Stimulated activated naive CD8-positive, alpha-beta T cell treated with anti-CD3 and anti-CD28 coated beads, Interleukin-15, Interleukin-2, amounts not matched to agents 100 ng/mL and 50 ng/mL, for 24 hours (primary cell): ENCODE measurements at regions not wholly inside any gene's neighbourhood (a gene's known extent, or its start where the extent isn't known, plus 50 kb on each side); places are given as distances from the start of the nearest gene placed in this dataset.

ENCODE experiments used
- H3K27ac Mint-ChIP-seq: one replicate; pipeline ENCODE4 v1.8.0; 2021; ENCODE audit warnings: mild to moderate bottlenecking, mixed read lengths
- H3K27me3 Mint-ChIP-seq: one replicate; pipeline ENCODE4 v1.8.0; 2021; ENCODE audit warnings: mixed read lengths
- H3K36me3 Mint-ChIP-seq: one replicate; pipeline ENCODE4 v1.8.0; 2021; ENCODE audit warnings: low read depth, mixed read lengths
- H3K4me1 Mint-ChIP-seq: one replicate; pipeline ENCODE4 v1.8.0; 2021; ENCODE audit warnings: low read depth, mixed read lengths
- H3K4me3 Mint-ChIP-seq: one replicate; pipeline ENCODE4 v1.8.0; 2021; ENCODE audit warnings: mild to moderate bottlenecking, mixed read lengths
- H3K9me3 Mint-ChIP-seq: one replicate; pipeline ENCODE4 v1.8.0; 2021; ENCODE audit warnings: mixed read lengths

DNA sequence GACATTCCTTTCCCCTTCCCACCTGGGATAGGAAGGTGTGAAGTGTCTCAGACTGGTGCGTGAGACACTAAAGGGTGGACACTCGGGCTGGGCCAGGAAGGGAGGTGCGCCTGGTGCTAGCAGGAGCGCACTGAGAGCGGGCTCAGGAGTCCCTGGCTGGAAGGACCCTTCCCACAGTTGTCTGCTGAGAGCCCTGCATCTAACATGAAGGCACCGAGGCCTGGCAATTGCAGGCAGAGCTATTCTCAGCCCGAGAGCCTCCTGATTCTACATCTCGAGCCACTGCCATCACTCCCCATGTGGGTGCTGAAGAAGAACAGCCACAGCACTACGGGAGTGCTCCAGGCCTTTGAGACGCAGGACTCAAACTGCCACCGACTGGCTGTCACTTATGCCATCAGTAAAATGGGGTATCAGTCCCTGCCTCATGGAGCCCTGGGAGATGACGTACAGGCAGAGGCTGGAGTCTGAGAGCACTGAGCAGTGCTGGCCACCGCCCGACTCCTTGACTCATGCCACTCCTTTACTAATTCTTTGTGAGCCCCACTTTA lies 159.4 kb downstream of the KLF13 start:
- peaks cover 10% of the 10 kb centered on the region for H3K36me3 Mint-ChIP-seq
- peaks cover 67% of the 10 kb centered on the region for H3K4me1 Mint-ChIP-seq
- H3K9me3 Mint-ChIP-seq, result peaks cover 3% of the 10 kb centered on the region
- no peak overlapping the region for H3K27ac Mint-ChIP-seq
- H3K4me3 Mint-ChIP-seq, result no peak overlapping the region
- H3K27me3 Mint-ChIP-seq, result peaks cover 11% of the 10 kb centered on the region

DNA sequence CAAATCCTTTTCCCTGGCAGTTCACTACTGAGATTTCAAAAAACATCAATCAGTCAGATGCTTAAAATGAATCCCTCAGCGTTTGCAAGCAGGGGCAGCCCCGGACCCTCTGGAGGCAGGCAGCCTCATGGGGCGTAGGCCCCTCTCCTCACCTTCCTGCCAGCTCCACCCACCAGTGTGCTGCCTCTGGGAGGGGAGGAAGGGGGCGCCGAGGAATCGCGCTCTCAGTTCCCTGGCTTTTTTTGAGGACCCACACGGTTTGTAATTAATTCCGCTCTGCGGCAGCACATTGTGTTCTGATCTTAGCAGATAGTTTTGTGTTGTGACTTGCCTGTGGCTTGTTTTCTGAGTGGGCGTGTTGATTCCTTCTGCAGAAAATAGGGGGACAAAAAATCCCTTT lies 159.9 kb downstream of the KLF13 start:
- H3K4me1 Mint-ChIP-seq, result peaks cover 67% of the 10 kb centered on the region
- no peak overlapping the region for H3K27ac Mint-ChIP-seq
- H3K27me3 Mint-ChIP-seq, result peaks cover 14% of the 10 kb centered on the region
- peaks cover 13% of the 10 kb centered on the region for H3K36me3 Mint-ChIP-seq
- peaks cover 8% of the 10 kb centered on the region for H3K9me3 Mint-ChIP-seq
- H3K4me3 Mint-ChIP-seq, result no peak overlapping the region

DNA sequence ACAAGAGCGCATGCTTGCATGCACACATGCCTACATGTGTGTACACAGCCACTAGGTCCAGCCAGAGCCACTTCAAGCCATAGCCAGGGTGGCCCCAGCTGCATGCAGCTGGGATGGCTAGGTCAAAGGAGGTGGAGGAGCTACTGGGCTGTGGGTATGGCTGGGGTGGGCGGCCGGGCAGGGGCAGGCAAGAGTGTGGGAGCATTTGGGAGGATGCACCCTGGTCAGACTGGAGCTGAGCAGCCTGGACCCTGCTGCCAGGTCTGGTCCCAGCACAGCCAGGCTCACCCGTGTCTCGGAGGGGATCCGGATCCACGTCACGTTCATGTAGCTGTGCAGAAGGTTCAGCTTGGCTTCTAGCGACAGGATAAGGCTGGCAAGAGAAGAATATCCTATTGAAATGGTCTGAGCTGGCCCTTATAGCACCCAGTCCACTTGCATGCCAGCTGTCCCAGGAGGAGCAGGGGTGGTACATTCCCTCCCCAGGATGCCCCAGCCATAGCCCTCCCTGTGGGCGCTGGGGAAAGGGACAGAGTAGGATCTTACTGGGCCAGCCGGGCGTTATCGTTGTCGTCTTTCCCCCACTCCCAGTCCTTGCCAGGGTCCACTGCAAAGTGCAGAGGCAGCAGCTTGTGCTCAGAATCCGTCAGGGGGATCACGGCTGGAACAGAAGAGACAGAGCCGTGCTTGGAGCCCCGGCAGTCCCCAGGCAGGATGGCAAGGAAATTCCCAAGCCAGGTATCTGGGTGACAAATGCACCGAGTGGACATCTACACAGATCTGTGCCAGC lies 160.5 kb downstream of the KLF13 start:
- H3K27me3 Mint-ChIP-seq, result peaks cover 14% of the 10 kb centered on the region
- H3K36me3 Mint-ChIP-seq, result peaks cover 15% of the 10 kb centered on the region
- peaks cover 13% of the 10 kb centered on the region for H3K9me3 Mint-ChIP-seq
- peaks cover 62% of the 10 kb centered on the region for H3K4me1 Mint-ChIP-seq
- no peak overlapping the region for H3K27ac Mint-ChIP-seq
- no peak overlapping the region for H3K4me3 Mint-ChIP-seq

DNA sequence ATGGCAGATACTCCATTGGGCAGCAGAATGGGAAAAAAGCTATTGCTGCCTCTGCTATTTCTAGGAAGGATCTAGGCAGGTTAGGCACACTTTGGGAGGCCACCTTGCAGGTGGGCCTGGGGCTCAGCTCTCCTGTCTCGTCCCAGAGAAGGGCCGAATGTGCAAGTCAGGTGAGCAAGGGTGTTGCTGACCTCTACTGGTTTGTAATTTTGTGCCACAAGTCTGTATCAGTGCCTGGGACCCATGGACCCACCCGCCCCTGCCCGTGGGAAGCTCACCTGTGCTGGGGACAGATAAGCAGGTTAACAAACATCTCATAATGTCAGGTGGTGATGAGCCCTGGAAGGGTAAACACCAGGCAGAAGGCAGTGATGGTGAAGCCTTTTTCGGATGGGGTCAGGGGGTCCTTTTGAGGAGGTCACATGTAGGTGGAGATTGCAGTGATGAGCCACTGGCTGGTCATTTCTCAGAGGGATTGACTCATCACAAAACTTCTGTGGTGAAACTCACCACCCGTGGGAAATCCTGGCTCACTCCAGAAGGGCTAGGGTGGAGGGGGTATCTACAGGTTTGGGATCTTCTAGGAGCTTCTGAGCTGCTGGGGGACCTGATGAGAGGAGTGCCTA lies 161.3 kb downstream of the KLF13 start:
- H3K27me3 Mint-ChIP-seq, result peaks cover 14% of the 10 kb centered on the region
- H3K27ac Mint-ChIP-seq, result peak overlapping the region; percentile 69
- H3K36me3 Mint-ChIP-seq, result peaks cover 12% of the 10 kb centered on the region
- peak overlapping the region; percentile 33 for H3K4me3 Mint-ChIP-seq
- H3K9me3 Mint-ChIP-seq, result peaks cover 13% of the 10 kb centered on the region
- H3K4me1 Mint-ChIP-seq, result peaks cover 55% of the 10 kb centered on the region

DNA sequence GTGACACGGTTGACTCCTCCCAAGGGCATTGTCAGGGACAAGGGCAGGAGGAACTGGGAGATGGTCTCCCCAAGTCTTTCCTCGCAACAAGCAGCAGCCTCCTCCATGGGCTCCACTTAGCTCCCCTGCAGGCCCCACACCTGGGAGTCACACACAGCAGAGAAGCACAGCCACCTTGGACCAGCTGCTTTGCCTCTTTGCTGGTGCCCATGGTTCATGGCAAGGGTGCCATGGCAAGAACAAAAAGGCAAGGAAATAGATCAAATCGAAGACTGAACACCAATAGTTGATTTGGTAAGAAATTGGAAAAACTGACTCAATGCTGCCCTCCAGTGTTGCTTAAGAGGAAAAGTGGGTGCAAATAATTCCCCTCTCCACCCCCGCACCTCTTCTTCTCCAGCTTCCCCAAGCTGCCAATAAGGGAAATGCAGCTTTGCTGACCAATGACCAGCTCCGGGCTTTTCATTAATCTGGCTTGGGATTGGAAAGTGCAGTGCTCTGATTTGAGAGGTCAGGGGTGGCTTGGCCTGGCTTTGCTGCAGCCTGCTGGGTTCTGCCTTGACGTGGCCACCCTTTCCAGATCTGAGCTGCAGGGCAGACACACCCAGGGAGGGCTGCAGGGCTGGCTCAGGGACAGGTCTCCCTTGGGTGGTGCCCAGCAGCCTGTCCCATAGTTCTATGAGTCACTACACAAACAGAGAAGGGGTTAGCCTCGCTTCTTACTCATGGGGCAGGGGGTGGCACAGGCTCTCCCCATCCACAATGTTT lies 162.0 kb downstream of the KLF13 start:
- H3K4me1 Mint-ChIP-seq, result peaks cover 53% of the 10 kb centered on the region
- H3K4me3 Mint-ChIP-seq, result peak overlapping the region; percentile 33
- H3K27ac Mint-ChIP-seq, result peak overlapping the region; percentile 69
- H3K9me3 Mint-ChIP-seq, result peaks cover 13% of the 10 kb centered on the region
- peaks cover 10% of the 10 kb centered on the region for H3K36me3 Mint-ChIP-seq
- peaks cover 14% of the 10 kb centered on the region for H3K27me3 Mint-ChIP-seq

DNA sequence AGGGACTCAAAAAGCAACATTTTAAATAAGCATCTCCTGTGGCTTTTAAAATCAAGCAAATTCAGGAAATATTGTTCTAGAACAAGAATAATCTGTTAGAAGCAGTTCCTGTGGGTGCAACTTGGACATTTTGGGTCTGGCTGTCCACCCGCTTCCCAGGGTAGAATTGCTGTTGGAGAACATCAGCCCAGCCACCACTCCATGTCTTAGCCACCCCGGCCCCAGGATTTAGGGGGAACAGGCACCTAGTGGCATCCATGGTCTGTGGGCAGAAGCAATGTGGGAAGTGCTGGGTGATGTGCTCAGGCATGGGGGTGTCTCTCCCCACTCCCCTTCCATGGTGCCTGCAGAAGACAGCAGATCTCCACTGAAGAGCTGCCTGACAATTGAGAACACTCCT lies 162.6 kb downstream of the KLF13 start:
- peaks cover 13% of the 10 kb centered on the region for H3K27me3 Mint-ChIP-seq
- peaks cover 51% of the 10 kb centered on the region for H3K4me1 Mint-ChIP-seq
- peaks cover 13% of the 10 kb centered on the region for H3K9me3 Mint-ChIP-seq
- H3K27ac Mint-ChIP-seq, result no peak overlapping the region
- peaks cover 10% of the 10 kb centered on the region for H3K36me3 Mint-ChIP-seq
- H3K4me3 Mint-ChIP-seq, result no peak overlapping the region

DNA sequence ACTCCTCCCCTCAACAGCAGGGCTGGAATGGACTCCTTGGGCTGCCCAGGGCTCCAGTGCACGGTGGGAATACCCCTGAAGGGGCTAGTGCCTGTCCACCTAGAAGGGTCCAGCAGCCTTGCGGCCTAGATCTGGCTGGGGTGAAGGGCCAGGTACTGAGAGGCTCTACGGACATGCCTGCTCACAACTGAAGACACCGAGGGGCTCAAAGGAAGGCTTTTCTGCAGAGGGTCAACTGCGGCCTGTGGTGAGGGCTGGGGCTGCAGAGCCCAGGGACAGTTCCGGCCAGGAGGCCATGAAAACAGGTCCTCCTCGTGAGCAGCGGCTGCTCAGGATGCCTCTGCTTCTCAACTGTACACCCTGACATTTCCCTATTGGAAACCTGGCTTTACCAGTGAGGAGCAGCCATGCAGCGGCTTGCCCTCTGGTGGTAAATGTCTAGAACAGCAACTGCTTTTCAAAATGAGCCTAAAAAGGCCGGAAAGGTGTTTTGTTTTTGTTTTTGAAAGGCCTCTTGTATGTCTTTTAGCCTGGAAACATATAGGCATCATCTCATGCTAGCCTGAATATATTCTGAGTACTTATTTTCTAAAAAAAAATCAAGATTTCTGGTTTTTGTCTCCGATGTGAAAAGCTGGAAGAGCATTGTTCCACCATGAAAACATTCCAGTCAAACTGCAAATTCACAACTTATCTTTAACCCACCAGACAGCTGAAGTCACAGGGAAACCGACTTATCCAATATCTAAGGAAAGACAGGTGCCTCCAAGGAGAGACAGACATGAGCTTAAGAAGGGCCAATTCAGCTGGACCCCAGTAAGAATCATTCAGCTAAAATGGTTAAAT lies 163.4 kb downstream of the KLF13 start:
- Mint-ChIP-seq H3K36me3 (peaks cover 10% of the 10 kb centered on the region), H3K4me1 (peaks cover 44% of the 10 kb centered on the region), H3K9me3 (peaks cover 13% of the 10 kb centered on the region), H3K27ac (no peak overlapping the region), H3K4me3 (no peak overlapping the region), H3K27me3 (peaks cover 5% of the 10 kb centered on the region)

DNA sequence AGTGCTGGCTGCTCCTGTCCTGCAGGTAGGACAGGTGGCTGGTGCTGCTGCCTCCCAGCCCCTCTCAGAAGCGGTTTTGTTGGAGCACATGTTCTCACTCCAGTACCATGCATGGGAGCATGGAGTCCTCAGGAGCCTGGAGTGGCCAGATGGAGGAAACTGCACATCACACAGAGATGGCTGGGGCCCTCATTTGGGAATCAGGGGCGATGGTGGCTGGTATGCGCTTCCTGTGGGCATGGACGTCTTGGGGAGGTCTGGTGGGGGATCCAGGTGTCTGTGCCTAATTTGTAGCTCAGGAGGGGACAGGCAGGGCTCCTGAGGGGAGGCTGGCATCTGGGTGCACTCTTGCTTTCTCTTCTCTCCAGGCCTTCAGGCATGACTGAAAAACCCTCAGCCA lies 168.2 kb downstream of the KLF13 start:
- peaks cover 12% of the 10 kb centered on the region for H3K4me1 Mint-ChIP-seq
- peaks cover 13% of the 10 kb centered on the region for H3K9me3 Mint-ChIP-seq
- H3K27ac Mint-ChIP-seq, result no peak overlapping the region
- H3K36me3 Mint-ChIP-seq, result peaks cover 10% of the 10 kb centered on the region
- peaks cover 5% of the 10 kb centered on the region for H3K27me3 Mint-ChIP-seq
- H3K4me3 Mint-ChIP-seq, result no peak overlapping the region

DNA sequence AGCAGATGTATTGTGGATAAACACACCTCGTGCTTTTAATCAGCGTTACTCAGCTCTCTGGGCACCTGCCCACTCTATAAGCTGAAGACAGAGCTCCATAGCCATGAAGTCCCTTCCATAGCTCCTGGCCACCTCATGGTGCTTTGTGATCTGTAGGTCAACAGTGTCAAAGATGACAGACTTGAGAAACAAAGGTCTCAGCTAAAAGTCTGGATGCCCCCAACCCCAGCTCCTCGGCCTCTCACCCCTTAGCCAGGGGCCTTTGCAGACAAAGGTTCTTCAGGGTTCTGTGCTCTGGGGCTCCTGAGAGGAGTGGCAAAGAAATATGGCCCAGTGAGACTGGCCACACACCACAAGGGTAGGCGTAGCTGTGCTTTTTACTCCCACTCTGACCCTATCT lies 168.6 kb downstream of the KLF13 start:
- Mint-ChIP-seq H3K9me3 (peaks cover 13% of the 10 kb centered on the region), H3K27ac (no peak overlapping the region), H3K4me1 (peaks cover 10% of the 10 kb centered on the region), H3K36me3 (peaks cover 10% of the 10 kb centered on the region), H3K4me3 (no peak overlapping the region), H3K27me3 (peaks cover 5% of the 10 kb centered on the region)

DNA sequence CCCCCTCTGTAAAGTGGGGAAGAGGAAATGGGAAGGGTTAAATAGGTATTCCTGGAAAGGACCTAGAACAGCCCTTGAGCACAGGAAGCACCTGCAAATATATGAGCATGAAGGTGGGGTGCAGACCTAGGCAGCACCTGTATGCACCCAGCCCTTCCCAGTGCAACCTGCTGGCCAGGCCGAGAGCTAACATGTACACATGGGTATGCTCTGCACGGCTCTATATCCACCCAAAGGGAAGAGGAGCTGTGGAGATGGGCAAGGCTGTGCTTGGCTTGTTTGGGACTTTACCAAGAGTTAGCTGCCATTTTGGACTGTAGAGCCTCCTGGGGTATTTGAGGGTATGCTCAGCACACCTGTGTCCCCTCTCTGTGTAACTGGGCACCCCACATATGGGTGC lies 171.2 kb downstream of the KLF13 start:
- Mint-ChIP-seq H3K27me3 (no peaks in the 10 kb centered on the region), H3K36me3 (no peaks in the 10 kb centered on the region), H3K27ac (no peak overlapping the region), H3K4me1 (no peaks in the 10 kb centered on the region), H3K9me3 (no peaks in the 10 kb centered on the region), H3K4me3 (no peak overlapping the region)

DNA sequence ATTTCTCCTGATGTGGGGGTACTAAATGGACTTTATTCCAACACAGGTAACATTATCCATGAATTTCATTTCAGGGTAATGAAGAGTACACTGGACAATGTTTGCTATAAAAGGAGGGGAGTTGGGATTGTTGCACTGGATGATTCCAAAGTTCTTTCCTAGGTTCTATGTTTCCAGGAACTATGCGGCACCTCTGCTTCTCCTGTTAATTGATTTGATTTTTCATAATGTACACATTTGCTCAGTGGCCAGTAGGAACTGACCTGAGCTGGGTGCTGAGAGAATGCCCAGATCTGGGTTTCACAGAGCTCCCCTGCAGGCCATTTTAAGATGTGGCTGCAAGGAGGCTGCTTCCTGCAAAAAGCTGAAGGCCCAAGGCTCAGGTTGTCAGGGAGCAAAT lies 171.7 kb downstream of the KLF13 start:
- Mint-ChIP-seq H3K27me3 (peaks cover 2% of the 10 kb centered on the region), H3K9me3 (no peaks in the 10 kb centered on the region), H3K4me1 (no peaks in the 10 kb centered on the region), H3K36me3 (no peaks in the 10 kb centered on the region), H3K27ac (no peak overlapping the region), H3K4me3 (no peak overlapping the region)

DNA sequence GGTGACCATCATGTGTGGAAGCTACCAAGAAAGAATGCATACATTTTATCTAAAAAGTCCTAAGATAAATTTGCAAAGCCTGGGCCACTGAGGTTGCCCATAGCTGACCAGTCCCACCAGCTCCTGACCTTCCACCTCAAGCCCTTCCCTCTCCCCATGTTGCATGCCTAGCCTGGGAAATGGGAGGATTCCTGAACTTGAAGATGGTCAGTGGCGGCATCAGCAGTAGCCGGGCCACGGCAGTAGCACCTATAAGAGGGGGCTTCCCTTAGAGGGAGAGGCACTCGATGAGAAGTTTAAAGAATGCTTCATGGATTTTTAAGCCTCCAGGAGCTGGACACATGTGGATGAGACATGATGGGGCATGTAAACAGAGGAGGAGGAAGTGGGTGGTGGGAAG lies 172.1 kb downstream of the KLF13 start:
- H3K36me3 Mint-ChIP-seq, result no peaks in the 10 kb centered on the region
- no peaks in the 10 kb centered on the region for H3K4me1 Mint-ChIP-seq
- H3K9me3 Mint-ChIP-seq, result no peaks in the 10 kb centered on the region
- H3K27me3 Mint-ChIP-seq, result peaks cover 5% of the 10 kb centered on the region
- no peak overlapping the region for H3K27ac Mint-ChIP-seq
- no peak overlapping the region for H3K4me3 Mint-ChIP-seq

DNA sequence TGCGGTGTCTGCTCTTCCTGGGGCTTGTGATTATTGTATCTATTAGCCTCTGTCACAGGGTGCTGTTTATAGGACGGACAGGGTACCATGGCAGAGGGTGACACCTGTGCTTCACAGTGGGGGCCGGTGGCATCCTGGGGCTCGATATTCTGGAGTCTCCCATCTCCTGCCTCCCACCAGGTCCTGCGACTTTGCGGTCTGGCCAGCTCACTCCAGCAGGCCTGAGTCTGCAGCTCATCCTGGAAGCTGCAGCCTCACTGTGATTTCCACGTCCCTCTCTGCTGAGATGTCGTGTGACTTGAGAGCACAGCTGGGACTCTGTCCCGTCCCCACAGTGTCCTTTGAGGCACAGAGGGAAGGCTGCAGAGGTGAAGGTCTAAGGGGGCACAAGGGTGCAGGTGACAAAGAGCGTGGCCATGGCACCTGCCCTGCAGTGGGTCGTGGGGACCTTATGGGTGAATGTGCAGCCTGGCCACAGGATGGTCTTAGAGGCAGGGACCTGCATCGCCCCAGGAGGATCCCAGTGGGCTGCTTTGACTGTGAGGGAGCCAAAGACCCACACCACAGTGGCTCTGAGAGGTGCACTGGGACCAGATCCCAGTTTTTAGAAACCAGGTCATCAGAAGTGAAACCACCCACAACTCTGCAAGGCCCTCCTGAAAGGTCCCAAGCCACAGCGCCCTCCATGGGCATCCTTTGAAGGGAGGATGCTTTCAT lies 172.8 kb downstream of the KLF13 start:
- Mint-ChIP-seq H3K9me3 (no peaks in the 10 kb centered on the region), H3K4me1 (no peaks in the 10 kb centered on the region), H3K4me3 (no peak overlapping the region), H3K27ac (no peak overlapping the region), H3K36me3 (no peaks in the 10 kb centered on the region), H3K27me3 (peaks cover 5% of the 10 kb centered on the region)
